ENCODE measurements at regions not wholly inside any gene's neighbourhood (a gene's known extent, or its start where the extent isn't known, plus 50 kb on each side); places are given as distances from the start of the nearest gene placed in this dataset.

DNA sequence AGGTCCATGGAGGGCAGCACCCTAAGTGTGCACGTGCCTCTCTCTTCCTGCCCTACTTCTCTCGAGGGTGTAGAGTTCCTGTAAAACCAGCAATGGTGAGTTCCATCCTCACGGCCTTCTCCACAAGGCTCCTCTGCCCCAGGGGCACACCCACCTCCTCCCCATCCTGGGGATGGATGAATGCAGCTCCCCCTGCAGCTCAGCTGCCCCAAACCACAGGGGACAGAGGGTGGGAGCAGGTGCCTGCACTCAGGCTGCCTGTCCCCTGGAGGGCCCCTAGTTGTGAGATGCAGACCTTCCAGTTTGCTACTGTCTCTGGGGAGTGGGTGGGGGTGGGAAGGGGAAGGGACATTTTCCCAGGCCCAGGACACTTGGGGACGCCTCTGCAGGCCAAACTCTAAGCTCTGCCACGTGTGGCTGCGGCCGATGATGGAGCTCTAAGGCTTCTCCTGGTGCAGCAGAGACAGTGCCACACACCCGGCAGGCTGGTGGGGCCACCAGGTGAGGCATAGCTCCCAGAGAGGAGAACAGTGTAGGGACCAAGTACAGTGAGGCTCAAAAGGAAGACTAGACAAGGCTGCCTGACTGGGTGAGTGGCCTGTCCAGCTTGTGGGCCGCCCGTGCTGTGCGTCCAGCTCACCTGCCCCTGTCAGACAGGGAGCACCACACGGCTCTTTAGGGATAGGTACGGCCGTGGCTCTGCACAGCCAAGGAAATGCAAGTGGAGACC, 540.9 kb downstream of the TBC1D22A start:
- H3K9ac ChIP-seq (ENCODE audit: low read depth, low read length) = no peak overlapping the region

More for the DNA sequence above, 540.9 kb downstream of the TBC1D22A start:
- Histone ChIP-seq H2AFZ (replicated peaks; ENCODE audit: low read length, poor library complexity) (no peak overlapping the region), H4K5ac (ENCODE audit: low read depth, low read length) (no peak overlapping the region), H3K18ac (ENCODE audit: low read depth, low read length) (no peak overlapping the region), H3K4ac (ENCODE audit: low read depth, low read length) (no peak overlapping the region), H3K23ac (ENCODE audit: low read depth, low read length) (no peak overlapping the region), H3K4me3 (ENCODE audit: insufficient read depth, low read depth, low read length) (no peak overlapping the region), H3K4me2 (ENCODE audit: low read depth, low read length) (no peak overlapping the region), H3K27ac (ENCODE audit: insufficient read depth, low read length) (no peak overlapping the region), H3K36me3 (ENCODE audit: control insufficient read depth, insufficient read depth, low read length) (no peaks in the 10 kb centered on the region), H4K20me1 (ENCODE audit: insufficient read depth, low read length) (no peaks in the 10 kb centered on the region), H3K14ac (replicated peaks; ENCODE audit: low read depth, low read length) (no peak overlapping the region), H3K9me1 (ENCODE audit: insufficient read depth, low read length) (no peaks in the 10 kb centered on the region), H2AK5ac (ENCODE audit: low read depth, low read length) (no peak overlapping the region), H4K8ac (ENCODE audit: low read depth in 2 of 2, low read length in 2 of 2) (no peak overlapping the region), H2AK9ac (replicated peaks; ENCODE audit: low read depth, low read length, poor library complexity) (no peak overlapping the region), H2BK120ac (ENCODE audit: low read depth, low read length) (no peak overlapping the region), H4K91ac (ENCODE audit: insufficient read depth, low read depth, low read length) (no peak overlapping the region), H3K9me3 (ENCODE audit: control insufficient read depth, insufficient read depth, low read length) (peaks cover under 1% of the 10 kb centered on the region; the same call in 1 of the 2 replicates), H2BK15ac (ENCODE audit: low read depth, low read length) (no peak overlapping the region), H2BK20ac (ENCODE audit: low read depth, low read length) (no peak overlapping the region), H2BK5ac (ENCODE audit: low read depth, low read length, poor library complexity, severe bottlenecking) (no peak overlapping the region), H3K27me3 (ENCODE audit: control insufficient read depth, insufficient read depth, low read length) (no peaks in the 10 kb centered on the region), H3K79me1 (ENCODE audit: low read depth in 1 of 2, low read length in 2 of 2) (no peaks in the 10 kb centered on the region), H3K56ac (ENCODE audit: extremely low read depth, insufficient read depth, low read length) (no peak overlapping the region), H3K4me1 (ENCODE audit: control insufficient read depth, insufficient read depth, low read length) (0 out of 2 replicates have a peak, but pooled peaks cover 2% of the 10 kb centered on the region)
- TF ChIP-seq FOS (IDR thresholded peaks at IDR 0.05; ENCODE audit: low read depth, low read length) (no peak), NFE2L2 (IDR thresholded peaks at IDR 0.05; ENCODE audit: low read depth, low read length) (no peak), POLR2A (IDR thresholded peaks at IDR 0.05; ENCODE audit: low read depth, low read length) (no peak), RAD21 (IDR thresholded peaks at IDR 0.05; ENCODE audit: low read length) (no peak), SMC3 (IDR thresholded peaks at IDR 0.05; ENCODE audit: low read depth, low read length) (no peak), BHLHE40 (IDR thresholded peaks at IDR 0.05; ENCODE audit: low read depth, low read length) (no peak), CEBPB (IDR thresholded peaks at IDR 0.05; ENCODE audit: low read depth, low read length) (no peak), RCOR1 (IDR thresholded peaks at IDR 0.05; ENCODE audit: insufficient replicate concordance, low read length) (no peak)
- TF ChIP-seq, protein P1, sequence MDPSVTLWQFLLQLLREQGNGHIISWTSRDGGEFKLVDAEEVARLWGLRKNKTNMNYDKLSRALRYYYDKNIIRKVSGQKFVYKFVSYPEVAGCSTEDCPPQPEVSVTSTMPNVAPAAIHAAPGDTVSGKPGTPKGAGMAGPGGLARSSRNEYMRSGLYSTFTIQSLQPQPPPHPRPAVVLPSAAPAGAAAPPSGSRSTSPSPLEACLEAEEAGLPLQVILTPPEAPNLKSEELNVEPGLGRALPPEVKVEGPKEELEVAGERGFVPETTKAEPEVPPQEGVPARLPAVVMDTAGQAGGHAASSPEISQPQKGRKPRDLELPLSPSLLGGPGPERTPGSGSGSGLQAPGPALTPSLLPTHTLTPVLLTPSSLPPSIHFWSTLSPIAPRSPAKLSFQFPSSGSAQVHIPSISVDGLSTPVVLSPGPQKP (IDR thresholded peaks at IDR 0.05; ENCODE audit: borderline replicate concordance, low read depth, low read length) = no peak
- TF ChIP-seq, protein P2, sequence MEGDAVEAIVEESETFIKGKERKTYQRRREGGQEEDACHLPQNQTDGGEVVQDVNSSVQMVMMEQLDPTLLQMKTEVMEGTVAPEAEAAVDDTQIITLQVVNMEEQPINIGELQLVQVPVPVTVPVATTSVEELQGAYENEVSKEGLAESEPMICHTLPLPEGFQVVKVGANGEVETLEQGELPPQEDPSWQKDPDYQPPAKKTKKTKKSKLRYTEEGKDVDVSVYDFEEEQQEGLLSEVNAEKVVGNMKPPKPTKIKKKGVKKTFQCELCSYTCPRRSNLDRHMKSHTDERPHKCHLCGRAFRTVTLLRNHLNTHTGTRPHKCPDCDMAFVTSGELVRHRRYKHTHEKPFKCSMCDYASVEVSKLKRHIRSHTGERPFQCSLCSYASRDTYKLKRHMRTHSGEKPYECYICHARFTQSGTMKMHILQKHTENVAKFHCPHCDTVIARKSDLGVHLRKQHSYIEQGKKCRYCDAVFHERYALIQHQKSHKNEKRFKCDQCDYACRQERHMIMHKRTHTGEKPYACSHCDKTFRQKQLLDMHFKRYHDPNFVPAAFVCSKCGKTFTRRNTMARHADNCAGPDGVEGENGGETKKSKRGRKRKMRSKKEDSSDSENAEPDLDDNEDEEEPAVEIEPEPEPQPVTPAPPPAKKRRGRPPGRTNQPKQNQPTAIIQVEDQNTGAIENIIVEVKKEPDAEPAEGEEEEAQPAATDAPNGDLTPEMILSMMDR (conservative IDR thresholded peaks at IDR 0.05; ENCODE audit: low read depth, low read length) = no peak
- in situ Hi-C loops (cut with MboI; ENCODE audit: low sequenced_read_pairs) (no loop called here), dilution Hi-C loops (cut with HindIII; ENCODE audit: low sequenced_read_pairs, unreplicated experiment) (no loop called here), intact Hi-C loops (cut with micrococcal nuclease) (no loop called here)
- ATAC-seq (ENCODE audit: low read depth) (no peak), DNase-seq (no peak)
- ChIA-PET CTCF (no interaction called here), POLR2A (ENCODE audit: unreplicated experiment) (no interaction called here)
- no TSS peak for BruUV-seq (replicated peaks)
- WGBS, 2 experiments (ENCODE audit: extremely low coverage in 2 of 2, insufficient read length in 1 of 2) = 73% methylated on average over 4 of the region's 14 CpGs; no CpG with 5 or more reads in 1 of the 2 experiments

Measured in IMR-90 (cell line).